Ovary (tissue), 7 donors: ENCODE measurements at regions not wholly inside any gene's neighbourhood (a gene's known extent, or its start where the extent isn't known, plus 50 kb on each side); places are given as distances from the start of the nearest gene placed in this dataset.

Experiments used
- DNase-seq, 5 donors: peaks; one replicate each; pipeline ENCODE4 v3.0.0-alpha.2; 2019 to 2020
- H3K27ac ChIP-seq, 2 donors: fragments of 200-600 bp; one replicate each; pipeline versions ENCODE4 v1.5.1 to v1.8.0; 2019 to 2022
- H3K27me3 ChIP-seq: fragments of 200-600 bp; one replicate; pipeline ENCODE4 v1.8.0; 2022
- H3K36me3 ChIP-seq: fragments of 200-600 bp; sonication (generic); one replicate; pipeline ENCODE4 v1.5.1; 2019
- H3K4me1 ChIP-seq: one replicate; pipeline ENCODE4 v1.8.1; 2013; ENCODE audit warnings: mild to moderate bottlenecking, moderate library complexity; ENCODE audit not compliant: insufficient read depth
- H3K4me3 ChIP-seq: fragments of 200-600 bp; sonication (generic); one replicate; pipeline ENCODE4 v1.5.1; 2017
- H3K9me3 ChIP-seq, 2 donors: fragments of 200-600 bp in 1 of 2; sonication (generic) in 1 of 2; one replicate each; pipeline versions ENCODE4 v1.5.1 to v1.8.1; 2013 to 2019; ENCODE audit warnings: mild to moderate bottlenecking in 1 of 2, moderate library complexity in 1 of 2
- EP300 ChIP-seq: sonication (generic); formaldehyde crosslinking; IDR thresholded peaks from one replicate; pipeline ENCODE4 v1.6.1; 2017; ENCODE audit warnings: antibody characterized with exemption
- POLR2A ChIP-seq: fragments of 450-650 bp; IDR thresholded peaks from one replicate; pipeline ENCODE4 v1.6.1; 2017; ENCODE audit warnings: antibody characterized with exemption, mild to moderate bottlenecking, moderate library complexity
- WGBS, 3 donors: extraction: QIAGEN DNeasy Blood & Tissue Kit in 1 of 3; methylation state at CpG; one replicate each; pipeline versions ENCODE4 v1.1.5 to v1.1.7; 2013 to 2017; 5-methylcytosine and 5-hydroxymethylcytosine counted together
- intact Hi-C, 4 donors: fragments of 100-400 bp; cut with DNase I; formaldehyde crosslinking; loops; one replicate each; pipeline versions ENCODE4 v1.11.0 to v1.15.1; 2022 to 2023
- TF ChIP-seq, protein P1 (sequence below), 3 donors: fragments of 450-650 bp in 2 of 3; fragments of 200-600 bp in 1 of 3; IDR thresholded peaks; one replicate each; pipeline versions ENCODE4 v1.5.1 to v1.8.0; 2016 to 2022; ENCODE audit warnings: antibody characterized with exemption in 3 of 3, mild to moderate bottlenecking in 1 of 3
- donor health status: DM: no; HTN: no; CAD: no; lungs with moderate emphysema.
- donor health status: DM: no; HTN: no; CAD: no.
- donor health status: Bipolar disorder and iron deficiency.
- donor health status: DM: no; HTN: no; CAD: no.
- donor health status: DM: yes; HTN: yes; CAD: no.

GRCh38 chr5:5576744-5577143 is 154.3 kb downstream of the ICE1 start:
- Histone ChIP-seq H3K27me3 (no peaks in the 10 kb centered on the region), H3K9me3 (no peaks in the 10 kb centered on the region), H3K36me3 (no peaks in the 10 kb centered on the region), H3K4me1 (peaks cover 12% of the 10 kb centered on the region), H3K27ac (no peak overlapping the region), H3K4me3 (no peak overlapping the region)
- intact Hi-C loops, result no loop called here
- TF ChIP-seq POLR2A (no peak), EP300 (no peak)
- TF ChIP-seq, protein P1, sequence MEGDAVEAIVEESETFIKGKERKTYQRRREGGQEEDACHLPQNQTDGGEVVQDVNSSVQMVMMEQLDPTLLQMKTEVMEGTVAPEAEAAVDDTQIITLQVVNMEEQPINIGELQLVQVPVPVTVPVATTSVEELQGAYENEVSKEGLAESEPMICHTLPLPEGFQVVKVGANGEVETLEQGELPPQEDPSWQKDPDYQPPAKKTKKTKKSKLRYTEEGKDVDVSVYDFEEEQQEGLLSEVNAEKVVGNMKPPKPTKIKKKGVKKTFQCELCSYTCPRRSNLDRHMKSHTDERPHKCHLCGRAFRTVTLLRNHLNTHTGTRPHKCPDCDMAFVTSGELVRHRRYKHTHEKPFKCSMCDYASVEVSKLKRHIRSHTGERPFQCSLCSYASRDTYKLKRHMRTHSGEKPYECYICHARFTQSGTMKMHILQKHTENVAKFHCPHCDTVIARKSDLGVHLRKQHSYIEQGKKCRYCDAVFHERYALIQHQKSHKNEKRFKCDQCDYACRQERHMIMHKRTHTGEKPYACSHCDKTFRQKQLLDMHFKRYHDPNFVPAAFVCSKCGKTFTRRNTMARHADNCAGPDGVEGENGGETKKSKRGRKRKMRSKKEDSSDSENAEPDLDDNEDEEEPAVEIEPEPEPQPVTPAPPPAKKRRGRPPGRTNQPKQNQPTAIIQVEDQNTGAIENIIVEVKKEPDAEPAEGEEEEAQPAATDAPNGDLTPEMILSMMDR (IDR thresholded peaks at IDR 0.05), result no peak
- DNase-seq, result no peak
- WGBS, 3 donors, result 75 to 89% (median 78%) methylated on average over 6 of the region's 6 CpGs

DNA sequence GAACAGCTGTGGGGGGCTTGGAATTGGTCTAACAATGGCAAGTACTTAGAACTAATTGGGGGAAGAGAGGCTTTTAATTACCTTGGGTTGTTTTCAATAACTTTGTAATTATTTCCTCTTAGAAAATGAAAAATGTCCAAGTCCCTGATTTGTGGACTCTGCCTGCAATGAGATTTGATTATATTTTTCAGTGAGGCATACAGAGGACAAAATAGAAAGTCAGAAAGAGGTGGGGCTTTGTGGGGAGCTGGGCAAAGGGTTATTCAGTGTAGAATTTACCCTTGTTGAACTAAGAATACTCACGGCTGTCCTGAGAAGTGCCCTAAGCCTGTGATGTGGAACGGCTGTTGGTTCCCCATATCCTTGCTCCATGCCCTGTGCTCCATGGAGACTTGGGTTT is 153.0 kb downstream of the ICE1 start:
- H3K4me3 ChIP-seq, result no peak overlapping the region
- H3K36me3 ChIP-seq, result no peaks in the 10 kb centered on the region
- WGBS, 3 donors, result 81 to 91% (median 82%) methylated on average over 2 of the region's 2 CpGs
- peaks cover 12% of the 10 kb centered on the region for H3K4me1 ChIP-seq
- H3K27ac ChIP-seq, result no peak overlapping the region
- intact Hi-C loops, result no loop called here
- no peak for DNase-seq
- TF ChIP-seq POLR2A, result no peak
- TF ChIP-seq, protein P1 (IDR thresholded peaks at IDR 0.05), result no peak
- TF ChIP-seq EP300, result no peak
- H3K27me3 ChIP-seq, result no peaks in the 10 kb centered on the region
- H3K9me3 ChIP-seq, result no peaks in the 10 kb centered on the region

GRCh38 chr5:5573798-5574380 is 151.4 kb downstream of the ICE1 start:
- Histone ChIP-seq H3K9me3 (no peaks in the 10 kb centered on the region), H3K4me3 (no peak overlapping the region), H3K4me1 (peaks cover 12% of the 10 kb centered on the region), H3K27me3 (no peaks in the 10 kb centered on the region), H3K36me3 (no peaks in the 10 kb centered on the region), H3K27ac (no peak overlapping the region)
- no peak for DNase-seq
- no peak for TF ChIP-seq EP300
- TF ChIP-seq, protein P1 (IDR thresholded peaks at IDR 0.05), result no peak
- no peak for TF ChIP-seq POLR2A
- 81 to 84% (median 82%) methylated on average over 13 to 15 of the region's 15 CpGs for WGBS, 3 donors
- intact Hi-C loops, result no loop called here

- intact Hi-C loops, result no loop called here
- no peaks in the 10 kb centered on the region for H3K36me3 ChIP-seq
- peak in 1 of 5 donors; percentile 31 for DNase-seq
- no peak overlapping the region for H3K27ac ChIP-seq
- no peaks in the 10 kb centered on the region for H3K27me3 ChIP-seq
- peak overlapping the region; percentile 1 for H3K4me3 ChIP-seq
- TF ChIP-seq, protein P1 (IDR thresholded peaks at IDR 0.05), result no peak
- TF ChIP-seq EP300 (no peak), POLR2A (no peak)
- H3K4me1 ChIP-seq, result peaks cover 12% of the 10 kb centered on the region
- WGBS, 3 donors, result 18 to 24% (median 19%) methylated on average over 21 of the region's 21 CpGs
- no peaks in the 10 kb centered on the region for H3K9me3 ChIP-seq
Measured at GRCh38 chr5:5572976-5573797, 150.7 kb downstream of the ICE1 start.
